ENCODE measurements at regions not wholly inside any gene's neighbourhood (a gene's known extent, or its start where the extent isn't known, plus 50 kb on each side); places are given as distances from the start of the nearest gene placed in this dataset.
"Not testable (repeated sequence)": the region's sequence is repeated elsewhere in the genome, so short reads cannot be mapped to it uniquely, and the experiment has no call there.

DNA sequence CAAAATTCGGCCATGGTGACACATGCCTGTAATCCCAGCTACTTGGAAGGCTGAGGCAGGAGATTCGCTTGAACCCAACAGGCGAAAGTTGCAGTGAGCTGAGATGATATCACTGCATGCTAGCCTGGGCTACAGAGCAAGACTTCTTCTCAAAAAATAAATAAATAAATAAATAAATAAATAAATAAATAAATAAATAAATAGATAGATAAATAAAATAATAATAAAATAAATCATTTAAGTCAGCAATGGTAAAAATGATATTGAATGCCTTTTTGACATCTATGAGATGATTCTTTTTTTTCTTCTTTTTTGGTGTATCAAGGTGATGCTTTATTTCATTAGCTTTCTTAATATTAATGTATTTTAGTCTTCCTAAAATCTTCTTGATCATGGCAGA is 221.7 kb upstream of the RXFP2 start:
- no peak for DNase-seq (ENCODE audit: low read depth in 2 of 2)

DNA sequence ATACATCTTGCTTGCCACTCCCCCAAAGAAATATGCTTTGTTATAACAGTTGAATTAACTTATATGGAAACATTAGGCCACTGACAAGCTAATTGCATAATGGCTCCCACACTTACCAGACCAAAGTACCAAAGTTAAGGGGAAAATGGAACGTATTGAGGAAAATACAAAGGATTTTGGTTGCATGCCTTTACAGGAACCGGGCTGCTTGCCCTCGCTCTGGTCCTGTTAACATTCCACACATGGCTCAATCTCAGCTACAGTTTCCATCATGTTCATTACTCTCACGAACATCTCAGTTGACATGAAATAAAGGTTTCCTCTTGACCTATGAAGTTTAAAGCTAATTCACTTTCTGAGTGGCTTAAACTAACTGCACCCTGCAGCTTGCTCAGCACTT is 220.7 kb upstream of the RXFP2 start:
- no peak for DNase-seq (ENCODE audit: low read depth in 2 of 2)

DNA sequence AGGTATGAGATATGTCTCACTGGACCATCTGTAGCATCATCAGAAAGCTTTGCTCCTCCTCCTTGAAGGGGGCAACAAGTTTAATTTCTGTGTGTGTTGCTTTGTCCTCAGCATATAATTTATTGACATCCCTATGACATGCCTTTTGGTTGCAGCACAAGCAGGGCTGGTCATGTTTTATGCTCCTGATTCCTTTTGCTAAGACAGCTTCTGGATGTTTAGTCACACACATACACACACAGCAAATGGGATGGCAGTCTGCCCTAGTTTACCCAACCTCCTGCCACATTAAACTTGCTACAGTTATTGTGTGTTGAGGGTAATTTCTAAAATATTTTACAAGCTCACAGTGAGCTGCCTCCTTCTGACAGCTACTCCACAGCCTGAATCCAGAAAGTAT is 217.9 kb upstream of the RXFP2 start:
- no peak for DNase-seq (ENCODE audit: low read depth in 2 of 2)

DNA sequence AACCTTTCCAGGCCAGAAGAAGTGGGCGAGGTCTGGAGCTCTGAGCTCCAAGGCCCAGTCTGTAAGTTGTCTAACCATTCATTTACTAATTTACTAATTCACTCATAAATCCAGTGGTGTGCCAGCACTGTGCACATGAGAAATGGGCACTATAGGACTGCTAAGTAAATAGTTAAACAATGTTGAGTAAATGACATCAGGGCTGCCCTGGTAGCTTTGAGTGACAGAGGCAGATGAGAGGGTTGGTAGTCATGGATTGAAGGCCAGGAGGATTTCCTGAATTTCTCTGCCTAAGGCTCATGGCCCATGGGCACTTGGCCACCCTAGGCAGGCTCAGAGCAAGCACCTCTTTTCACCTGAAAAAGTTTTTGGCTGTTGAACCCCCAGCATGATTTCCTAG is 216.9 kb upstream of the RXFP2 start:
- no peak for DNase-seq (ENCODE audit: low read depth in 2 of 2)

DNA sequence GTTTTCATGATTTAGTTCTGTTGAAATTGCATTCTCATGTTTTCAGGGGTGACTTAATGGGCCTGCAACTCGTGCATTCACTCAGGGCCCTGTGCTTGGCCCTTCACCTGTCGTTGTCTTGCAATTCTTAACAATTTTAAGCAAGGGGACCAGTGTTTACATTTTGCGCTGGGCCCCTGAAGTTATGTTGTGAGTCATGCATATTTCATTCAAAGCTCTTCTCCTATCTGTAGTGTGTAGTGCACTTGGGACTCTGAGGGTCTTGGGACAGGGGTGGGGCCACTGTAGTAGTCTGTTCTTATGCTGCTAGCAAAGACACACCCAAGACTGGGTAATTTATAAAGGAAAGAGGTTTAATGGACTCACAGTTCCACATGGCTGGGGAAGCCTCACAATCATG is 211.2 kb upstream of the RXFP2 start:
- no peak for DNase-seq (ENCODE audit: low read depth in 2 of 2)

DNA sequence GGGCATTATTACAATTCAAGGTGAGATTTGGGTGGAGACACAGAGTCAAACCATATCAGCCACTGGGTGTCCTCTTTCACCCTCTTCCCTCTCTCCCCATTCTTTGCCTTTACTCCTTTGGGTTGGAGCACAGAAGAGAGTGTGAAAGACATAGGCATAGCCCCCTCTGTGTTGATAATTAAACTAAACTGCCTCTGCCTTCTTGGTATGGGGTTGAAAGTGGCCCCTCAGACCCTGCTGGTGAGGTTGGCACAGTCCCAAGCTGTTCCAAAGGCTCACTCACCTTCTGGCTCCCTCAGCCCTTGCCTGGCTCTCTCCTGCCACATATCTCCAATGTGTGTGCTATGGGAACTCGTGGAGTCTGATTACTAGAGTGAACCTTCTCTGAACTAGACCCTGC is 210.6 kb upstream of the RXFP2 start:
- DNase-seq (ENCODE audit: low read depth in 2 of 2): no peak

DNA sequence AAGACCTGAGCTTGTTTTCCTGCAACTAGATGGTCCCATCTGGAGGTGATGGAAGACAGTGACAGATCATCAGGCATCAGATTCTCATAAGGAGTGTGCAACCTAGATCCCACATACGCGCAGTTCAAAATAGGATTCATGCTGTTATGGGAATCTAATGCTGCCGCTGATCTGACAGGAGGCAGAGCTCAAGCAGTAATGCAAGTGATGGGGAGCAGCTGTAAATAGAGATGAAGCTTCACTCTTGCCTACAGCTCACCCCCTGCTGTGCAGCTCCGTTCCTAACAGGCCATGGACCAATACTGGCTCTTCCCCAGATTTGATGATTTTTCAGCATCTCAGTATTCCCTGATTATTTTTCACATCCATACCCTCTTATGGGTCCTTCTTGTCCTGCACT is 208.4 kb upstream of the RXFP2 start:
- no peak for DNase-seq (ENCODE audit: low read depth in 2 of 2)

DNA sequence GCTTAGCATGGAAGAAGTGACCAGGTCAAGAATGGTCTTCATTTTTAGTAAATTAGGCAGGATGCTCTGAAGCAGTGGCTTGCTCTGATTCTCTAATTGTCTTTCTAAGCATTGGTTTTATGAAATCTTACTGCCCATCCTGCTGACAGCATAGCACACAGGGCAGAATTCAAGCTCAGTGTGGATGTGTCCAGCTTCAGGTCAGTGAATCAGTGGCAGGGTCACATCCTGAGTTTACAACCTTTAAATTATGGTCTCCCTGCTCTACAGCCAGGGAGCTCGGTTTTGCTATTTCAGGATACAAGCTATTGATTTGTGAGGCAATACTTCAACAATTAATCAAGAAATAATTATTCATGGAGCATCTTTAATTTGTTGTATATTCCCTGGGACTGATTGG is 202.3 kb upstream of the RXFP2 start:
- no peak for DNase-seq (ENCODE audit: low read depth in 2 of 2)

DNA sequence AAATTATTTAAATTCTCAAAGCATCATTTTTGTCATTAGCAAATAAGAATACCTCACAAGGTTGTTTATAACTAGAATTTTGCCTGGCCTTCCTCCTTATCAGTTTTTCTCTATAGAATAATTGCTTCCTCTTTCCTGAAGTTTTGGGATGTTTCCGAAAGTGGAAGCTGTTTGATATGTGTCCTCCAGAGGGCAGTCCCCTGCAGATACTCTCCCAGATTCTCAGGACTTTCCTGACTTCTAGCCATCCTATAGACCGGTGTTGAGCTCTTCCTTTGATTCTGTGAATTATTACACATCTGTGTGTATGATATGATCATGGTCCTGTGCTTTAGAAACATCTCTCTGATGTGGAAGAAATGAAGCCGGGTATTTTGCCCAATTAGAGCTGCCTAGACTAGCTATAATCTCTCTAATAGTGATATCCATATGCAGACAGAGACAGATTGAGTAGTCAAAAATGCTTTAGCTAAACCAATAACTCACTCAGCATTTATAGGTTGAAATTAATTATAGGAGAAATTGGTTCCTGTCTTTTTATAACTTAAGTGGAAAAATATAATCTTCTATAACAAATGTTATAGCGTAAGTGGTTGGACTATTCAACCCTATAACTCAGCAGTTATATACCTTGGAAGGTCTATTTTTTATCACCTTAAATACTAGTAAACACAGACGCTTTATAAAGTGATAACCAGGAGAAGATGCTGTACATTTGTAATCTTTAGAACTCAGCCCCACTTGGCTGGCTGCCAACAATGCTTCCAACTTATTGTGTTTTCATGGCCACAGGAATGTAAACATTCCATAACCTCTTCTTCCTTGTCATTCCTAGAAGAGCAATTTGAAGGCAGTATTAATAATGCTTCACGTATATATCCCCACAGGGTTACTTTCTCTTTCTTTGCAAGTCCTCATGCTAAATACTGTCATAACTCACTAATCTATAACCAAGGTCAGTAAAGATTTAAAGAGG is 201.0 kb upstream of the RXFP2 start:
- no peak for DNase-seq (ENCODE audit: low read depth in 2 of 2)

DNA sequence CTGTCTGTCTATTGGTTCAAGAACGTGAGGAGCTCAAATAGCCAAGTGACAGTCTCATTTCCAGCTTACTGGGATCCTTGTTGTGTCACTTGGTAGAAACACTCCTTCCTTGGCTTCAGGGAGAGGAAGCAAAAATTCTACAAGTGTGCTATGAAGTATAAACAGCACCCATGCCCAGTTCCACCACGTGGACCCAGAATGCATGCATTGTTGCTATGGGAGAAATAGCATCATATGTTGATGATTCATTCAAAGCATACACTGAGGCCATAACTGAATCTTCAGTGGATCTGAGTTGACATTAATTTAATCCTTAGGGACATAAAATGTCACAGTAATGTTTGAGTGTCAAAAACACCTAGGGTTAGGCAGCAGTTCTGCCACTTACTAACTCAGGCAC is 199.0 kb upstream of the RXFP2 start:
- DNase-seq (ENCODE audit: low read depth in 2 of 2): no peak

DNA sequence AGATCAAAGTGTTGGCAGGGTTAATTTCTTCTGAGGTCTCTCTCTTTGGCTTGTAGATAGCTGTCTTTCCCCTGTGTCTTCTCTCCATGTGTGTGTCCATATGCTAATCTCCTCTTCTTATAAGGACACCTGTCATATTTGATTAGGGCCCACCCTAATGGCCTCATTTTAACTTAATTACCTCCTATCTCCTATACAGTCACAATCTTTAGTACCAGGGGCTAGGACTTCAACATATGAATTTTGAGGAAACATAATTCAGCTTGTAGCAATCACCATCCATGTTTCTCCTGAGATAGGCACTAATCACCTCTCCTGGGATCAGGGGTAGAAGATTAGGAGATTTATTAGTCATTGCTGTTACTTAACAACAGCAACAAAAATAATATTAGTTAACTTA is 196.1 kb upstream of the RXFP2 start:
- no peak for DNase-seq (ENCODE audit: low read depth in 2 of 2)

DNA sequence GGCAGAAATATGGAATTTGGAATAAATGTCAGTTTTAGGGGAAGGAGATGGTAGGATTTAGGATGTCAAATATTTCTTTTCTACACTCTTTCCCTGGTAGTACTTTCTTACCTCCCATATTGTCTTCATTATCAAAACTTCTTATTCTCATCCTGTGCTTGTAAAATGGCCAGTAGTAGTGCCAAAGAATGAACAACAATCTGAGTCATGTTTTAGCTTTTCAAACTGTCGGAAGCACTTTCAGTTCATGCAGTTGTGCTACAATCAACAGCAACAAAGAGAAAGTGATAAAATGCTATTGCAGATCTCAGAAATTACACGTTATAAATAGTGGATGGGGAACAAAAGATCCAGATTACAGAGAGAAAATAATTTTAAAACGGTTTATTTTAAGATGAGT is 193.7 kb upstream of the RXFP2 start:
- DNase-seq (ENCODE audit: low read depth in 2 of 2): no peak

DNA sequence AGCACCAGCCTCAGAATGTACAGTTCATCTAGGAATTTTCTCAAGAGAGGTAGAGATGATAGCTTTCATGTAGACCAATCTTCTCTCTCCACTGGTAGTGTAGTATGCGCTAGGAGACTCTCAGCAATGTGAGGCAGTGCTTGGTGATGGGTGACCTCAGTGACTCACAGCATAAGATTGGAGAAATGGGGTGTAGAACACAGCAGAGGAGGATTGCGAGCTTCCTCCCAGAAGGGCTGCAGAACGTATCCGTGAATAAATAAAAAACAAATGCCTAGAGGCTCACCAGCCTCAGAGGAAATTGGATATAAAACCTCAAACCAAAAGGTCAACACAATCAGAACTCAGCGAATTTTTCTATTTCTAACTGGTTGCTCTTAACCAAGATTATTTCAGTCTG is 182.9 kb upstream of the RXFP2 start:
- DNase-seq (ENCODE audit: low read depth in 2 of 2): no peak

DNA sequence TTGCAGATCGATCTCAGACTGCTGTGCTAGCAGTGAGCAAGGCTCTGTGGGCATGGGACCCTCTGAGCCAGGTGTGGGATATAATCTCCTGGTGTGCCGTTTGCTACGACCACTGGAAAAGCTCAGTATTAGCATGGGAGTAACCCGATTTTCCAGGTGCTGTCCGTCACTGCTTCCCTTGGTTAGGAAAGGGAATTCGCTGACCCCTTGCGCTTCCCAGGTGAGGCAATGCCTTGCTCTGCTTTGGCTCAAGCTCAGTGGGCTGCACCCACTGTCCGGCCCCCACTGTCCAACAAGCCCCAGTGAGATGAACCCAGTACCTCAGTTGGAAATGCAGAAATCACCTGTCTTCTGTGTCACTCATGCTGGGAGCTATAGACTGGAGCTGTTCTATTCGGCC is 155.1 kb upstream of the RXFP2 start:
- DNase-seq (ENCODE audit: low read depth in 2 of 2): not testable (repeated sequence)

DNA sequence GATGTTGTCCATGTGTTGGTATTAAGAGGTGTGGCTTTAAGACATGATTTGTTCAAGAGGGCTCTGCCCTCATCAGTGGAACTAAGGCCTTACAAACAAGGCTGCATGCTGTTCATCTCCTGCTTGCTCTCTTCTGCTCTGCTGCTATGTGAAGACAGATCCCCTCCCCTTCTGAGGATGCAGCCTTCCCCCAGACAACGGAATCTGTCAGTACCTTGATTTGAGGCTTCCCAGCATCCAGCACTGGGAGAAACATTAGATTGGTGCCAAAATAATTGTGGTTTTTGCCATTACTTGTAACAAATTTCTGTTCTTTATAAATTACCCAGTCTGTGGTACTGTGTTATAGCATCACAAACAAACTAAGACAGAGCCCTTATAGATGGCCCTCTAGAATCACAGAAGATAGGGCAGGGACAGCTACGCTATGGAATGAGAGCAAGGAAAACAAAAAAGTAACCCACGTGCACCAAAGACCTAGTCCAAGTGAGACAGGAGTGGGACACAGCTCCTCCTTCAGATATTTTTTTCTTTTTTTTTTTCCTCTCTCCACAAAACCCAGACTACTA is 151.5 kb upstream of the RXFP2 start:
- no peak for DNase-seq (ENCODE audit: low read depth in 2 of 2)

DNA sequence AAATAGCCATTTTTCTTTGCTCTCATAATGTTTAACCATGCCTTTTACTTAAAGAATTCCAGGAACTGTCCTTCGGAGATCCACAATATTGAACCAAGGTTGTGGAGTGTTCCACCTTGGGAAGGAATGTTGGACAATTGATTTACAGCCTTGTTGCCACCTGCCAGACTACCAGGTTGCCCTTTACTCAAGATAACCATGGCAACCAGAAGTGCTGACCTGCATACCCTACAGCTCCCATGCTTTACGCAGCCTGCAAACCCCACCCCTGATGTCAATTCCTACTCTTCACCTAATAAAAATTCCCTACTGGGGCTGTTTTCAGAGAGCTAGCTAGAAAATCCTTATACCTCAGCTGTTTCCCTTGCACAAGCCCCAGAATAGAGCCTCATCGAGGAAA is 151.0 kb upstream of the RXFP2 start:
- no peak for DNase-seq (ENCODE audit: low read depth in 2 of 2)

DNA sequence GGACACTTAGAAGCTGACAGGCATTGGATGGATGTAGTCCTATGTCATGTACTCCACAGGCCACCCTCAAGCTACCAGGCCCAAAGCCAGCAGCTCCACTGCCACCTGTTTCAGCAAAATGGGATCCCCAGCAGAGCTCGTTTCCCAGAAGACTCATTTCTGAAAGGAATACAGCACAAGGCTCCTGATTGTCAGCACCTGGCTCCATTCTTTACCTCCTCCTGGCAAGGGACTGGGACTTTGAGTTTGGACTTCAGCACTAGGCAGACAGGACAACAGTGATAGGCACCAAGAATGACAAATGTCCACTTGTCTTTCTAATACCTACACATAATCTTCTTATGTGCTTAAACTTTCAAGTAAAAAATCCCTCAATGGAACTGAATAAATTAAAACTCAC is 150.4 kb upstream of the RXFP2 start:
- DNase-seq (ENCODE audit: low read depth in 2 of 2): no peak

DNA sequence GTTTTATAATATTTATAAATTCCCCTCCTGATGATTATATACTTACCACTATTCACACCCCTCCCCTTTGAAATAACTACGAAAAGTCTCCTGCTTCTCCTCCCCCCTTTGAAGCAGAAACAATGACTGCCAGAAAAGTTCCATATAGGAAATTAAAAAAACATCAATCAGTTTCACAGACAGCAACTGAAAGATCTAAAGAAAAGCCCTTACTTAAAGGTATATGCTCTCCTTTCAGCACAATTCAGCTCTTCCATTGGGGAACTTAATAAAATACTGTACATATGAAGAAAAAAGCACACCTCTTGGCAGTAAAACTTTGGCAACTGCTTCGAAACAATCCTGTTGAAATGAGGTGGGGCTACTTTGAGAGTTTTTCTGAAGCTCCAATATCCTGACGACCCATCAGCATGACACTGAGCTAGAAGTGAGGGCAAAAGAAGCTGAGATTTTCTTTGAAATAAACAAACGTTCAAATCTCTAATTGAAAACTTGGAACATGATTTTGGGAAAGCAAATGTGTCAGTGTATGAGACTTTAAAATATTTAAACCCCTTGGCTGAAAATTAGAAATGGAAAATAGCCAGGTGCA is 147.6 kb upstream of the RXFP2 start:
- DNase-seq (ENCODE audit: low read depth in 2 of 2): no peak

DNA sequence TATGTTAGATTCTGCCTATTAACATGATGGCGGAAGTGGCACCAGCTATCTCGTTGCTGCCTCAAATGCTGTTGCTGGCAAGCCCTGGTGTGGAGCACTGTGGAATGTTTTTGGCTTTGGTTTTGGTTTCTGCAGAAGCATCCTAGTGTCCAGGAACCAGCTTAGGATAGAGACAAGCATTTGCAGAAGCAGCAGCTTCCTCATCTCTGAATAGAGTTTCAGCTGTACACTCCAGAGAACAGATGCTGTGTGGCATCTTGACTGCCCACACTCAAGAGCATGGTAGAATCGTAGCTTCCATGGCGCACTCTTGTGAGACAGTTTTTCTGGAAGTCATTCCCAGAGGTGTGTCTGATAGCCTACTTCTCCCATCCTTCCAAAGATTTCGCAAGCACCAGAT is 145.3 kb upstream of the RXFP2 start:
- DNase-seq (ENCODE audit: low read depth in 2 of 2): no peak

DNA sequence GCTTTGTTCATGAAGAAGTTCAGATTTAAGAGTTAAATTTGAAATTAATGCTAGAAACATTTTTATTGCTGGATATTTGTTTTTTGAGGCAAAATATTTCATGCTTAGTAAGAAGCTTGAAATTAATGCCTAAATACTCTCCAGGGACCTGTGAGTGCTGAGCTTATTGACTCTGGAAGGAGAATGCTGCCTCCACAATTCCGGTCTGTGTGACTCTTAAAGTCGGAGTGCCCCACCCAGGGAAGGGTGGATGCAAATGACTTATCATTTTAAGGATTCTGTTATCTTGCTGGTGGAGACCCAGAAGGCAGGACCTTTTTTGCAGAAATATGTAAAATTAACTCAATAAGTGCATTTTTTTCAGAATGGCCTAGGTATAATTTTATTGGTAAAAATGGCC is 143.8 kb upstream of the RXFP2 start:
- no peak for DNase-seq (ENCODE audit: low read depth in 2 of 2)

DNA sequence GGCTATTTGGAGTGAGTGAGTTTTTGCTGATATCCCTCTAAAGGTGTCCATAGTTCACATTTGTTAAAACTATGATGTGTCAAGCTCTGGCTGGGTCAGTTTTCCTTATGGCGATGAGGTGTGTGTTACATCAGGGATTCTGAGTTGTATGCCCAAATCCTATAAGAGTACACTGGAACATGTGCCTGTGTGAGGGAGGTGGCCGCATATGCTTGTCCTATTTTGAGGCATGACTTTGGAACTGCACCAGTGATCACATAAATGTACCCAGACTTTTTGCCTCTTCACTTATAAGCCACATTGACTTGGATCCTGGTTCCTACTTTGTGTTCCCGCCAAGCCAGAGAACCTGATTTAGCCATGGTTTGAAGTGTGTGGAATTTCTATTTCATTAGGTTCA is 140.3 kb upstream of the RXFP2 start:
- no peak for DNase-seq (ENCODE audit: low read depth in 2 of 2)

DNA sequence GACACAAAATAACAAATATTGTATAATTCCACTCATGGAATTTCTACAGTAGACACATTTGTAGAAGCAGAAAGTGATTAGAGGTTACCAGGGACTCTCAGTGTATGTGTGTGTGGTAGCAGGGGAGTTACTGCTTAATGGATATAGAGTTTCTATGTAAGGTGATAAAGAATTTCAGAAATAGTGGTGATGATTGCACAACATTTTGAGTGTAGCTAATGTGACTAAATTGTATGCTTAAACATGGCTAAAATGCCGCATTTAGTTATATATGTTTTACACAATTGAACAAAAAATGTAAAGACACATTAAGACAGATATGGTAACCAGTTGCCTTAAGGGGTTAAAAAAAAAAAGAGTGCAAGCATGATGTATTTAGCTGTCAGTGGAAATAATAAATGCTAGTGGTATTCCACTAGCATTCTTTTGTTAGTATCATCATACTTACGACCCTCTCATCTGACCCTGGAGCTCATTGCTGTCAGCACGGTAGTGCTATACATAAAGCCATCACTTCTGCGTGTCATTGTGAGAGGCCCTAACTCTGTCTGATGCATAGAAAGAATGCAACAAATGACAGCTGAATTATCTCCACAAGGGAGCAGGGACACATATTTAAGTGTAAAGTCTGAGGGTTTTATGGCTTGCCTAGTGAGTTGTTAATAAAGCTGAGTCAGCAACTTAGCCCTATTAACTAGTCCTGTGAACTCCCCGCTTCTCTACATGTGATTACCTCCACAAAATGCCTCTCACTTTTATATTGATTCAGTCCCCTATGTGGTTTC is 134.1 kb upstream of the RXFP2 start:
- DNase-seq (ENCODE audit: low read depth in 2 of 2): no peak
